ENCODE measurements at regions not wholly inside any gene's neighbourhood (a gene's known extent, or its start where the extent isn't known, plus 50 kb on each side); places are given as distances from the start of the nearest gene placed in this dataset.

DNA sequence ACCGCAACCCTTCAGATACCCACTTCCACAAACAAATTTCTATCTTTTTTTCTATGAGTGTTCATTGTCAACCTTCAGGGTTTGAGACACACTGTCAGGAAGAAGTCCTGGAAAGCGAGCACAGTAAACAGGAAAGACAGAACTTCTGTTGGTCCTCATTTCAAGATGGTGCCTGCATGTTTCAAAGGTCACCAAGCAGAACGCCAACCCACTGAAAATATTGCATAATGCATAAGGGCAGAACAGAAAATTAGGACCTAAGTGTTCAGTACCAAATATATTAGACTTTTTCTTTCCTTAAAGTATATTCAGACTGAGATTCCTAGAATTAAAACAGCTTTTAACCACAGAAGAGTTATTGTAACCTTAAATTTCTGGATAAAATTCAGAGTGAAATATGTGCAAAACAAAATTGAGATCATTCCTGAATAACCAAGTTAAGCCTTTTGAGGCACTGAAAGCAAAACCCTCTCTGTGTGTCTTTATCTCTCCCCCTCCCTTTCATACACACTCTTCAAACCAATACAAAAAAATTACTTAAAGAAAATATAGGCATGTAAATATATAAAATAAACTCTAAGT is 387.8 kb upstream of the THBS1 start:
- DNase-seq (ENCODE audit: insufficient read length, low spot score) (no peak), FAIRE-seq (no peak)

DNA sequence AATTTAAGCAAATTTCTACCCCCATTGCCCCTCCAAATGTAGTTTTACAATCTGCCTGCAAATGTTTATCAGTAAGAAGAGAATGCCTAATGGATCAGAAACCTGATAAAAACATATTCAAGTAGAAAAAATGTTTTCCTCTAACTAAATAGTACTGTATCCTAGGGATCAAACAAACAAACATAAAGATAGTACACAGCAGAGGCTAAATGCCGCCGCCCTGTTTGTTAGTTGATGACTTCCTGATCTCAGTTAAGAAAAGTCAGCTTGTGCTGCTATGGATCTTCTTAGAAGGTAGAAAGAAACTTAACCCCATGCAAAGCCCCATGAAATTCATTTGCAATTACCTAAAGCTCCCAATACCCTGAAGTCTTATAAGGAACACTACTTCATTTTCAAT is 387.3 kb upstream of the THBS1 start:
- FAIRE-seq (no peak), DNase-seq (ENCODE audit: insufficient read length, low spot score) (no peak)

DNA sequence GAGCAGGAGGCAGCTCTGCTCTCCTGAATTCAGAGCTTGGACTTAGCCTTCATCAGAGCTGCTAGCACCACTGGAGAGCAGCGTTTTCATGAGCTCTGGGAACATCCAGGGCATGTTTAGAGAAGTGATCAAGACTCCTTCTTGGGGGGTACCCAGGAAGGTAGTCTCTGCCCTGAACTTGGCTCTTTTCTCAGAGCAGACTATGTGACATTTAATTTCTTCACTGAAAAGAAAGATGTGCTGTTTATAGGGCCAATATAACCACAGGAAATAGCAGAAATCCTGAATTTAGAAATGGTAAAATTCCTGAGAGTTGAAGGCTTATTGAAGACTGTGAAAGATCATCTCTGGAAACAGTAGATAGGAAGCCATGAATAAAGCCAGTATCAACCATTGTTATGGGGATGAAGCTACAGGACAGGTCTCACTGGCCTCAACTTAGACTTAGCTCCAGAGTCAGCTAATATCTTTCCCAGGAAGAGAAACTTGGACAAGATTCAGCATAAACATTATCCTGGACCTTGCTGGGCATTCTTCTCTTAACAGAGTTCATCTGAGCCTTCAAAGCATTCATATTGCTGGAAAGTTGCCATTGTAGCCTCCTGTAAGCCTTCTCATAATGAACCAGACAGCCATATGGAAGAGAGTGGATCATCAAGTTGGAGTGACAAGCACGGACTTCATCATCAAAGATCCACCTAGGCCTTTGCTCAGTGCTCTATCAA is 386.6 kb upstream of the THBS1 start:
- DNase-seq (ENCODE audit: insufficient read length, low spot score) = no peak
- no peak for FAIRE-seq

DNA sequence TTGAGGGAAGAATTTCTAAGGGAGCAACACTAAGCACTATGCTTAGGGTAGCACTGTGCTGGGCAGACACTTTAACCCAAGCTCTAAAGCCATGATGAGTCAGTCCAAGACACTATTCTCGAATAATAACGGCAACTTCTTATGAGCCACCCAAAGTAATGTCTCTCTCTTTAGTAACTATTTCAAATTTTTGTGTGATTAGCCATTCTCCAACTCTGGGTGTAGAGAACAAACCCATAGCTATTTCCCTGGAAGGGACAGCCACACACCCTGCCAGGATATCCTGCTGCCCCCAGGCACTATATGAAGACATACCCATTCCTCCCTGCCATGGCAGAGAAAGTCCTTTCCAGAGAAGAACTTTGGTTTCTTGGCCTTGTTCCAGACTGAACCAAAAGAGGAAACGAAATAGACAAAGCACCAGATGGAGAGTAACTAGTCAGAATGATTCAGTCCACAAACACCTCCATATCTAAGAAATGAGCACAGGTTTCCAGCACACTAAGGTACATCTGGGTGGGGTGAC is 384.9 kb upstream of the THBS1 start:
- FAIRE-seq = peak; percentile 31
- DNase-seq (ENCODE audit: insufficient read length, low spot score) = peak; percentile 49

DNA sequence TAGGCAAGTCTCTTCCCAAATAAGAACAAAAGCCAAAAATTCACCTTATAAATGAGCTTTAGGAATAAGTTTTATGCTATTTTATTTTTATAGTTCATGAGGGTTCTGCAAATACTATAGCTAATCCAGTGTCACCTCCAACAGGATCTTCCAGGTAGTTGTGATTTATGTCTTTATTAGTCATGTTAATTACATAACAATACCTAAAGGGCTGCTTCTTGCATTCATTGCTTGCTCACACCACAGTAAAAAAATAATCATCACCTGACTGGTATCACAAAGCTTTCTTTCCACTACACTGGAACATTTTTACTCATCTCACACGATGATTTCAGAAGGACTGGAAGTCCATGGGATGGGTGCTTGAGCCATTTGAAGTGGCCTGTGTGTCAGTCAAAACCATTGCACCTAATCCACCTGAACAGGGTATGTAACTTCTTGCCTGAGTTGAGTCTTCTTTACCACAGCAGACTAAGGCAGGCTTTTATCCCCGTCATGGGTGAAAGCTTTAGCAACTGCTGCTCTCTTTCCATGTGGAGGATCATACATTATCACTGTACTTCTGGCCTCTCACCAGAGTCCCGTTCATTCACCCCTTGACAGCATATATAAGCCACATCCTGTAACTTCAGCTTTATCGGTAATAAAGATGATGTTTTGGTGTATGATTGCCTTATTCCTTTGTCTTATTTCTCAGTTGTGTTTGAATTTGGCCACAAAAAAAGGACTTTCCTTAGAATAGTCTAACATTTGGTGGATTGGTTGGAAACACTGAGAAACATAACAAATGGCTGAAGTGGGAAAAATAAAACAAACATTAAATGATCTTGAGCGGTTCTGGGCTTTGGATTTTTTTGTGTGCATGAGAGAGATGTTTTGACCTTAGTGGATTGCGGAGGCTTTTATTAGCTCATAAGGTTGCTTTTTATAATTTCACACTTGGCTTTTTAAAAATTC is 382.6 kb upstream of the THBS1 start:
- DNase-seq (ENCODE audit: insufficient read length, low spot score) = no peak
- no peak for FAIRE-seq

DNA sequence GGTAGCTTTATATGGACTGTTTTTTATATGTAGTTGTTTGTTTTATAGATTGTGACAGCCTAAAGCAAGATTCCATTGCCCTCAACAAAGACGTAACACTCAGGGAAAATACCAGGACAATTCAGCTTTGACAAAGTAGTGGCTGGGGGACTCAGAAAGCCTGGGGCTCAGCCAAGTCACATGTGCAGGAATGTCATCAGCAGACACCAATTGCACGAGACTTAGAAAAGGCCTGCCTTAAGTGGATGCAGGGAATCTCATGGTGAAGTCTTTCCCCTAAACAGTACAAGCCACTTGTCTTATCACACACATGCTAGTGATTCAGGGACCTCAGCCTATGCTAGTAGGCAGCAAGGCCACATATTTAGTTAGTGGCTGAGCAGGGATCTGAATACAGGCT is 381.8 kb upstream of the THBS1 start:
- no peak for FAIRE-seq
- DNase-seq (ENCODE audit: insufficient read length, low spot score) = no peak

DNA sequence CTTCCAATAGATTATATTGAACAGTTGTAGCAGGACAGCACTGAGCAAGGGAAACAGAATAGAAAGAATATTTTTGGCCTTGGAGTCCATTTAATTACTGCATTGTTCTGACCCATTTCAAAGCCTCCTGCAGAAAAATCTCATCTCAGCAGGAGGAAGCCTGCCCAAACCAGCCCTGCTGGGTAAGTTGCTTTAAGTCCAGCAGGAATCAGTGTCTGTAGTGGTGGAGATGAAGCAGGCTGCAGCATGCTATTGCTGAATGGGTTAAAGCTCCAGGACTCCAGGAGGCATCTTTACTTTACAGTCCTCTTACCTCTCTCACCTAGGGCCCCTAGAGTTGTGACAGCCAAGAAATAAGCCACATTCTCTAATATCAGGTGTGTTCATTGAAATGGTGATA is 380.3 kb upstream of the THBS1 start:
- no peak for FAIRE-seq
- no peak for DNase-seq (ENCODE audit: insufficient read length, low spot score)

DNA sequence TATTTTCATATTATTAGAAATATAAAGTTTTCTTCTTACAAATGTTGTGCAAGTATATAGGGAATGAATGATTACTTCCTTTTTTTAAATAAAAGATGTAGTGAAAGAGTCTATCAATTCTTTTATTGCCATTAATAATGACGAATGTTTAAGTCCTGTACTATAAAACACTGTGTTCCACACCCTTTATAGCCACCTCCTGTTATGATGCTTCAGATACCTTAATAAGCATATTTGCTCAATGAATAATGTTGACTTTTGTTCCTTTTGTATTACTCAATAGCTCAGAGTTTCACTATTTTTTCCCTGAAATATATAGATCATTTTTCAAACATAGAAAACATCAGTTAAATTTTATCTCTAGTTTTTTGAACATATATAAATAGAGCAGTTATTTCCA is 378.2 kb upstream of the THBS1 start:
- DNase-seq (ENCODE audit: insufficient read length, low spot score) (no peak), FAIRE-seq (no peak)

DNA sequence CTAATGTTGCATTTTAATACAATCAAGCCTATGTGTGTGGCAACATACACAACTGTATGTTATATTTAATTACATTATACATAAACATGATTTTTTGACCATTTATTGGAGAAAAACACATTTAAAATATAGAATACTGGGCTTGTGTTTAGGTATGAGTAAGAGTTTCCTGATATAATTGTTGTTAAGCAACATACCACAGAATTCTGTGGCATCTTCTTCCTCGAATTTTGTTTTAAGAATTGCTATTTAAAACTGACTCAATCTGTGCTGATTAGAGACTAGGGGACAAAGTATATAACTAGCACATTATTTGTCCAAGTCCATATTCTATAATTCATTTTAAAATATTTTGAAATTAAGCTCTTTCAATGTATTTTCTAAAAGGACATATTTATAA is 376.8 kb upstream of the THBS1 start:
- FAIRE-seq (no peak), DNase-seq (ENCODE audit: insufficient read length, low spot score) (no peak)

DNA sequence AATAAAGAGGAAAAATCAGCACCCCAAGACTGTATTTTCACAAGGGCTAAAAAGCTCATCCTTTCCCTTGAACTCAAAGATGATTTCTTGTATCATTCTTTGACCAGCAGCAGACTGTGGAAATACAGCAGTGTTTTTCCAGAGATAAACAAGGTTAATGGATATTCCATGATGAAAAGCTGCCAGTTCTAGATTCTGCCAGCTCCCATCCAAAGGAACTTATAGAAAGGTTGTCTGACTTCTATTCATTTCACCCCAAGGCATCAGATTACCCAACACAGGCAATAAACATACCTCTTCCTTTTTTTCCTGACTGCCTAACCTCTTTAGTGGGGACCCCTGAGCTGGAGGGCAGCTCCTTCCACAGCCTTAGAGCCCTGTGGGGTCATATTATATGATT is 375.8 kb upstream of the THBS1 start:
- DNase-seq (ENCODE audit: insufficient read length, low spot score) (no peak), FAIRE-seq (no peak)

DNA sequence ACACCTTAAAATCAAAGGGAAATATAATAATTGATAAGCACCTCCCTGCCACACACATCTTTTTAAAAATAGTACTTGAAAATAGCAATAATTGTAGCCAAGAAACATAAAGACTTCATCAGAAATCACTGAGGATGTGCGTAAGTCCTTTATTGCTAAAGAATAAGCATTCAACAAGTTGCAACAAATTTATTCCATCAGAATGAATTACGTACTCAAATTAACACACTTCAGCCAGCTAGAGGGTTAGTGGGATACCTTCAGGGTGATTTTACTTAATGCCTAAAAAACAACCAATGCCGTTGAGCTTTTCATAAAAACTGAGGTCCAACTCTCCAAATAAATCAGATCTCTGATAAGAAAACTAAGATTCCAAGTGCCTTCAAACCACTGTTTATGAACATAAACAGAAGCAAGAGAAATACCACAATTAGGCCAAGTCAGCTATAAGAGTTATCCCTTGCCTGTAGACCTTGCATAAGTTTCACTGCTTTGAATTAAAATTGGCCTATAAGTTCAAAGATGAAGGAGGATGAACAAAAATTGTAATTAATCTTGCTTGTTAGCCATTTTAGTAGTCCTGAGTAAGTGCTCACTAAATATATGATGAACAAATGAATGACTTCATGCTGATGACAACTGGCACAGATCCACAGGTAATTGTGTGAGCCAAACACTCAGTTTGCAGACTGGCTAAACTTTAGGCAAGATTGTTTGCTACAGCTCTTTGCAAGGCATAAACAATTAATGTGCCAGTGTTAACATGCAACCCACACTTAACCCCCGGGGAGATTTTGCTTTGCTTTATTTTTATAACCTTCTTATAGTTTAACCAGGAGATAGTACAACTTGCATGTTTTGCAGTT is 375.1 kb upstream of the THBS1 start:
- FAIRE-seq (no peak), DNase-seq (ENCODE audit: insufficient read length, low spot score) (no peak)

DNA sequence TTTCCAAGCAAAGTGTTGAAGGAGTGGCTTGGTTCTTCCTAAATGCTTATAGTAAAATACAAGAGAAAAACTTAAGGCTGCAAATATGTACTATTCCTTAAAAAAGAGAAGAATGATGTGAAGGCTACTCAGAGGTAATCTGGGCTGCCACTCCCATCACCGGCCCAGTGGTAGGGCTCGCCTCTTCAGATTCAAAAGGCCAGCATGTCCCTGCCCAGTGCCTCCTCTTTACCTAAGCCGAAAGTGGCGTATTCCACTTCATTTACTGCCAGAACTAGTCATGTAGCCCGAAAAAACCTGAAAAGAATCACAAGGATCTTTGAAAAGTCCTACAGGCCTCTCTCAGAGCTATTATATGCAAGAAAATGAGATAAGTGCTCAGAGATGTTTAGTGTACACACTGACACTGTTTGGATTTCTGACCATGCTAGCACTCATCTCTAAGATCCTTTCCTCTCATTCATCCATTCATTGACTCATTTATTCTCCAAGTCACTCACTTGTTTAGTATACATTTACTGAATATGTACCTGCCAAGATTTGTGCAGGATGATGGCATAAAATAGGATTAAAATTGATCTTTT is 373.3 kb upstream of the THBS1 start:
- FAIRE-seq (no peak), DNase-seq (ENCODE audit: insufficient read length, low spot score) (no peak)

DNA sequence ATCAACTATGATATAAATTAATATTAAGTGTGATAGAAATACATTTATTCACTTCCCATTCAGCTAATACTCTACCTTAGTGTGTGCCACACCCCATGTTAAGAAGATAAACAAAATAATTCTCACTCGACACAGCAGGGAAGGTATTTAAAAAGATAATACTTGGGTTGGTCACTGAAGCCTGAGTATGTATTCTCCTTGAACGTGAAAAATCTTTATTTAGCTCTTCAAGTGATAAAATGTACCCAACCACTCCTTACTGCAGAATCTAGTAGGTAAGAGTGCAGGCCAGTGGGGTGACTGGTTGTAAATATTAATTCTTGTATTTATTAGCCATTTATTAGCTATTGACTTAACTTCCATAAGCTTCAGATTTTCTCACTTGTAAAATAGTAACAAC is 372.7 kb upstream of the THBS1 start:
- no peak for DNase-seq (ENCODE audit: insufficient read length, low spot score)
- no peak for FAIRE-seq

DNA sequence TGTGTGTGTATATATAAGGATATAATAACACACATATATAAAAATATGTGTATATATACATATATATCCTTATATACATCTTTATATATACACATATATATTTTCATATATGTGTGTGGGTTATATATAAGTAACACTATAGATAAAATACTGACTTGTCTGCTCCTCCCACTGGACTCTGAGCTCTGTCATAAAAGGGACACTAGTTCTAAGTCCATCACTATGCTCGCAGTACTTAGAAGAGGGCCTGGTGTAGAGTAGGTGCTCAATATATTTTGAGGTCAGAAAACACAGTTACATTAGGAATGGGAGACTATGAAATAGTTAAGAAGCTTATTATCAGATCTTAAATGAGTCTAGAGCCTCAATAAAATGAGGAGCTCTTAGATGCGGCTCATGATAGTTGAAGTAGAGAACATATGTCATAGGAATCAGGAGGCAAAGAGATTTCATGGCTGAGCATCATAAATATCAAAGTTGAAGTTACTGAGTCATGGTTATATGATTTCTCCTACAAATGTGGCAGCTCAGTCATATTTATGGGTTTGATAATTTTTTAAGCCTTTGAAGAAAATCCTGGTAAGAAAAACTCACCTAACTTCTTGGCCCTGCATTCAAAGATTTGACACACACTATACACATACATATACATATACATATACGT is 371.2 kb upstream of the THBS1 start:
- FAIRE-seq (no peak), DNase-seq (ENCODE audit: insufficient read length, low spot score) (no peak)

DNA sequence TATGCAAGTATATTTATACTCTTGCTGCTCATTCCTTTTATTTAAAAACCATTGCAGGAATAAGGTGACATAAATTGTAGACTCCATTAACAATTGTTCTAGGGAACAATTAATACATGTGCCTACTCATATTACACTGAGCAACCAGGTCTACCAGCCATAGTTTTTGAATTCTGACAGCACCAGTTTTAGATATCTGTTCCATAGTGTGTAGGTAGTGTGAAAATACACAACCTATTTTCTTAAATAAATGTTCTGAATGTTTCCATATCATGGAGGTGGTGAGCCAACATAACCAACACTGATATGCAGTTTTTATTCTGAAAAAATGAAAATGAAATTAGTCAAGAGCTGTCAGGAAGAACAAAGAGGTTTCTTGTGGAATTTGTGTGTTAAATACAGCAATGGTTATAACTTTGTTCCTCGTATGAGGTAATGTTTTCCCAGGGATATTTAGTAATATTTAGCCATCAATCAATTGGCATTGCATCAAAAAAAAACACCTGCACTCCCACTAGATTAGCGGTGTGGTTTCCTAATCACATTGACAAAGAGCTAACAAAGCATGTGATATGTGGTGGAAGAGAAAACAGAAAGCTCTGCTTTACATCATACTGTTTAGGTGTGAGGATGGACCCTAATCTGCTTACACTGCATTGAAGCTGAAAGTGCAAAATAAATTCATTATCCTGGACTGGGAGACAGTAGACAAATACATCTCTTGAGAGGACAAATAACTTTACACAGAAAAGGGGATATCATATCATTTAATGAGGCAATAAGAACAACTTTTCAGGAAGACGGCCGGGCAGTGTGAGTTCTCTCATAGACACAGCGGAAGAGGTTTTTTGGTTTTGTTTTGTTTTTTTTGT is 369.5 kb upstream of the THBS1 start:
- no peak for DNase-seq (ENCODE audit: insufficient read length, low spot score)
- FAIRE-seq = no peak

DNA sequence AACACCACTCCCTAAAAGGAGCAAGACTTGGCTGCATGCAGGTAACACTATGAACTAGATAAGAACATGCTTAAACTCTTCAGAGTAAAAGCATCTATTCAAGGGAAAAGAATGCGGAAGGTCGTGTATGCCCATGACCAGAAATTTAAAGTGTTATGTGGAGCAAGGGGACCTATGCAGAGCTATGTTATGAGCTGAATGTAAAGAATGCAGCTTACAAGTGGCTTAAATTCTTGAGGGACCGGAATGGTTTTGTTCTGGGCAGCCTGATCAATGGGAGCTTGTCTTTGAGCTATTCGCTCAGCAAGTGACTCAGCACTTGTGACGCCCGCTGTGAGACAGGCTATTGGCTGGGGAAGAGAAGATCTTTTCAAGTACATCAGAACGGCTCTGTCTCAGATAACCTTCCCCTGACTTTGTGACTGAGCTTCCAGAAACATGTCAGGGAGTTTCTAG is 367.5 kb upstream of the THBS1 start:
- DNase-seq (ENCODE audit: insufficient read length, low spot score) (peak; percentile 62), FAIRE-seq (peak; percentile 16)

DNA sequence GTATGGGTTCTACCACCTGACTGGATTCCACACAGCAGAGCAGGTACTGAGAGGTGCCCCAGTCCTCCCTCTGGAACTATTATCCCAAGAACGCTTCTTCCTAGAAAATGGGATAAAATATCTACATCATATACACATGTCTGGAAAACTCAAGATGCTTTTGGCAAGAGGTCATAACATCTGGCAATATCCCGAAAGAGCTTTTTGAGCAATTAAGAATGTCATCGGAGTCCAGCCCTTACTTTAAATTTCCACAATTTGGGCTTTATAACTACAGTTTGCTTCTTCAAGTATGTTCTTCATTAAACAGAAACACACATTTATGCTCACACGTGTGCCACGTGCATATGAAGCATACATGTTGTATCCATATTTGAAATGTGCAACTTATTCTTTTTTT is 365.9 kb upstream of the THBS1 start:
- DNase-seq (ENCODE audit: insufficient read length, low spot score) (no peak), FAIRE-seq (no peak)

DNA sequence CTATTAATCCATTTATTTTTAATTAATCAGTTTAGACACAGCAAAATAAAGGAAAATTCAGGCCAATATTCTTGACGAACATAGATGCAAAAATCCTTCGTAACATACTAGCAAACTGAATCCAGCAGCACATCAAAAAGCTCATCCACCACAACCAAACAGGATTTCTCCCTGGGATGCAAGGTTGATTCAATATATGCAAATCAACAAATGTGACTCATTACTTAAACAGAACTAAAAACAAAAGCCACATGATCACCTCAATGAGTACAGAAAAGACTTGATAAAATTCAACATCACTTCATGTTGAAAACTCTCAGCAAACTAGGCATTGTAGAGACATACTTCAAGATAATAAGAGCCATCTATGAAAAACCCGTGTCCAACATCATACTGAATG is 364.1 kb upstream of the THBS1 start:
- FAIRE-seq (no peak), DNase-seq (ENCODE audit: insufficient read length, low spot score) (no peak)

DNA sequence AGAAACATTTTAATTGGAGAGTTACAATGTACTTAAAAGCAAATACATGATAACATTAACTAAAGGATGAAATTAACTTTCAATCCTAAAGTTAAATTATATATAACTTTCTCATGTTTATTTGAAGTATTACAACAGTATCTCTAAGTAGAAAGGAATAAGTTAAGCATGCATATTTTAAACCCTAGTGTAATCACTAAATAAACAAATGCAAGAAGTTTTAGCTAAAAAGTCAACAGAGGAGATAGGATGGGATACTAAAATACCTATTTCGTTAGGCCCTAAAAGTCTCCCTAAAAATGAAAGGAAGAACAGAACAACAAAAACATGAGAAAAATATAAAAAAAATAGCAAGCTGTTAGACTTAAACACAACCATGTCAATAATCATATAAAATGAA is 361.3 kb upstream of the THBS1 start:
- DNase-seq (ENCODE audit: insufficient read length, low spot score) = no peak
- no peak for FAIRE-seq

All from HTR-8/SVneo (cell line).